GM12891 (cell line): ENCODE measurements at regions not wholly inside any gene's neighbourhood (a gene's known extent, or its start where the extent isn't known, plus 50 kb on each side); places are given as distances from the start of the nearest gene placed in this dataset.
"Not testable (repeated sequence)": the region's sequence is repeated elsewhere in the genome, so short reads cannot be mapped to it uniquely, and the experiment has no call there.

ENCODE experiments used
- DNase-seq: peaks from one replicate; pipeline ENCODE4 v3.0.0; 2011; ENCODE audit warnings: low spot score; ENCODE audit not compliant: insufficient read length
- FAIRE-seq: peaks from 2 replicates; lab custom pipeline; 2011; peaks lifted over from hg19 to GRCh38; lab: Jason Lieb, UNC
- PAX5 ChIP-seq: IDR thresholded peaks from 2 replicates; pipeline ENCODE4 v1.6.1; 2011; ENCODE audit warnings: low read length, moderate library complexity, mild to moderate bottlenecking; ENCODE audit not compliant: insufficient read depth, severe bottlenecking
- POLR2A ChIP-seq: IDR thresholded peaks from 2 replicates; pipeline ENCODE4 v1.6.1; 2011; ENCODE audit warnings: low read depth, low read length, control low read depth
- POLR2AphosphoS5 ChIP-seq: IDR thresholded peaks from 2 replicates; pipeline ENCODE4 v1.6.1; 2011; ENCODE audit warnings: low read depth, low read length, control low read depth
- POU2F2 ChIP-seq: IDR thresholded peaks from 2 replicates; pipeline ENCODE4 v1.6.1; 2011; ENCODE audit warnings: low read depth, mild to moderate bottlenecking, control low read depth, low read length, moderate library complexity
- SPI1 ChIP-seq: IDR thresholded peaks from 2 replicates; pipeline ENCODE4 v1.6.1; 2011; ENCODE audit warnings: low read depth, low read length, control low read depth
- TAF1 ChIP-seq: IDR thresholded peaks from 2 replicates; pipeline ENCODE4 v1.6.1; 2011; ENCODE audit warnings: low read depth, low read length, control low read depth

DNA sequence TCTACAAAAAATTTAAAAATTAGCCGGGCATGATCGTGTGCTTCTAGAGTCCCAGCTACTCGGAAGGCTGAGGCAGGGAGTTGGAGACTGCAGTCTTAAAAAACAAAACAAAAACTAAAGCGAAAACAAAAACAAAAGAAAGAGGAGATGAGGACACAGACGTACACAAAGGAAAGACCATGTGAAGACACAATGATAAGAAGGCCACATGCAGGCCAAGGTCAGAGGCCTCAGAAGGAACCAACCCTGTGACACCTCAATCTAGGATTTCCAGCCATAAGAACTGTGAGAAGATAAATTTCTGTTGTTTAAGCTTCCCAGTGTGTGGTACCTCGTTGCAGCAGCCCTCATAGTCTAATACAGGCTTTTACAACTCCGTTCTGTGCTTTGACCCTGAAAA, 177.0 kb upstream of the ATP6AP2 start:
- TF ChIP-seq SPI1 = no peak
- TF ChIP-seq POU2F2 = no peak
- no peak for TF ChIP-seq POLR2A
- TF ChIP-seq PAX5 = no peak
- TF ChIP-seq TAF1 = no peak
- no peak for TF ChIP-seq POLR2AphosphoS5
- FAIRE-seq = no peak
- no peak for DNase-seq

DNA sequence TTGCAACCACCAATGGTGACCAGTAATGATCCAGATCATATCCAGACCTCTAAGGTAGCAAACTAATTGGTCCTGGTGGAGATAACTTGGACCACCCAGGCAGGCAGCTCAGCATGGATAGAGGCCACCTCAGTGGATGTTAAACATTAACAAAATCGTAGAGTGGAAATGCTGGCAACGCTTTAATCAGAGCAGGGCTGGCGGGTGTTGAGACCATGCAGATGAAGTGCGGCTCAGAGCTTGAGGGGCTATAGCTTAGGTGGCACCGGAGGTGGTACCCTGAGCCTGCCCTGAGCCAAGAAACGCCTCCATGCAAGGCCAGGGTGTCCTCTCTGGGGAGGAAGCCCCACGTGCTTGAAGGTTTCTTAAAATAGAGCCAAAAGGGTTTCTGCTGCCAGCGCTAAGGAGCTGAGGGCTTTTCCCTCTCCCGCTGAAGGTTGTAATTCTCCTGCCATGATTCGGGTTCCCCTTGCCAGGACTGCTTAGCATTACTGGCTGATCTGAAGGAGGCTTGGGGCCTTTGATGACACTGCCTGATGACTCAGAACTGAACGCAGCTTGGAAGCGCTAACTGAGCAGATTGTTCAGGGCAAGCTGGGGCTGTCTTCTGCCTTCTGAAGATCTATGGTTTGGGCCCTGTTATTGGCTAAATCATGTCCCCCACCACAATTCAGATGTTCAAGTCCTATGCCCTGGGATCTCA, 177.8 kb upstream of the ATP6AP2 start:
- FAIRE-seq (no peak), DNase-seq (no peak)
- TF ChIP-seq PAX5 (no peak), TAF1 (no peak), POU2F2 (no peak), POLR2AphosphoS5 (no peak), SPI1 (no peak), POLR2A (no peak)

DNA sequence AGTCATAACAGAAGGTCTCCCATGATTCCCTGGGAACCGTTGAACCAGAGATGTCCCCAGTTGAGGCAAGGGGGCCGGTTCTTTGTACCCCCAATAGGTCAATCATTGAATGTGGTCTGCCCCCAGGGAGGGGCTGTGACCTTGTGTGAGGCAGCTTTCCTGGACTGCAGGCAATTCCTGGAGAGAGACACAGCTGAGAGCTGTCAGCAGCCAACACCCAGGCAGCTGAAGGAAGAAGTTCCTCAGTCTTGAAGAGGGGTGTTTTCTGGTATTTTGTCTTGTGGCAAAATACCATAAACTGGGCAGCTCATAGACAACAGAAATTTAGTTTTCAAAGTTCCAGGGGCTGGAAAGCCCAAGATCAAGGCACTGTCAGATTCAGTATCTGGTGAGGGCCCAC, 185.7 kb upstream of the ATP6AP2 start:
- FAIRE-seq = no peak
- DNase-seq = no peak
- TF ChIP-seq POLR2AphosphoS5 (no peak), TAF1 (no peak)

DNA sequence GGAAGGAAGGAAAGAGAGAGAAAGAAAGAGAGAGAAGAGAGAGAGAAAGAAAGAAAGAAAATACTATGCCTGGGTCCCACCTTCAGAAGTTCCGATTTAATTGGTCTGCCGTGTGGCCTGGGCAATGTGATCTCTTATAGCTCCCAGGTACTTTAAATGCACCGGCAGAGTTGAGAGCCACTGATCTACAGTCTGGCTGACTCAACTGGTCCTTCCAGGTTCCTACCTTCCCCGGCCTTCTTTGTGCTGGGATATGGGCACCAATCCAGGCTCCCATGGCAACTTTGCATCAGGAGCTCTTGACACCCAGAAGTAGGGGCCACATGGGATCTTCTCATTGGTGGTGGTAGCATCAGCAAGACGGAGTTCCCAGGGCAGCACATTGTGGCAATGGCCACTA, 186.5 kb upstream of the ATP6AP2 start:
- DNase-seq = no peak
- TF ChIP-seq POLR2A (no peak), PAX5 (no peak), POU2F2 (no peak), POLR2AphosphoS5 (no peak), TAF1 (no peak), SPI1 (no peak)

DNA sequence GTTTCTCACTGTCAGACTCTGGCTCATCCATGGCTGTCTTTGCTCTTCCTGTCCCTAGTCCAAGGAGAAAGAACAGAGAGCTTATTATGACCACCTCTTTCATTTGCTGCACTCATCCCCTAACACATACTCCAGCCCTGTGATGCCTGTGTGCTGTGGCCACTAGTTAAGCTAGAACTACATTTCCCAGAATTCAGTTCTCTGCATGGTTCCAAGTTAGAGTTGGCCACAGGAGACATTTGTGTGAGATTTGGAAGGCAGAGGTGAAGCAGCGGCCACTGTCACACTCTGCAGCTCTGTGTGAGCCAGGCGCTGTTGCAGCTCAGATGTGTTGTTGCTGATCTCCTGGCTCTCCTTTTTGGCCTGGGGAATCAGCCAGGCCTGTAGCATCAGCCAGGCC, 188.2 kb upstream of the ATP6AP2 start:
- TF ChIP-seq SPI1 (no peak), TAF1 (no peak)
- DNase-seq (no peak), FAIRE-seq (no peak)

More for the DNA sequence above, 186.5 kb upstream of the ATP6AP2 start:
- FAIRE-seq = no peak

DNA sequence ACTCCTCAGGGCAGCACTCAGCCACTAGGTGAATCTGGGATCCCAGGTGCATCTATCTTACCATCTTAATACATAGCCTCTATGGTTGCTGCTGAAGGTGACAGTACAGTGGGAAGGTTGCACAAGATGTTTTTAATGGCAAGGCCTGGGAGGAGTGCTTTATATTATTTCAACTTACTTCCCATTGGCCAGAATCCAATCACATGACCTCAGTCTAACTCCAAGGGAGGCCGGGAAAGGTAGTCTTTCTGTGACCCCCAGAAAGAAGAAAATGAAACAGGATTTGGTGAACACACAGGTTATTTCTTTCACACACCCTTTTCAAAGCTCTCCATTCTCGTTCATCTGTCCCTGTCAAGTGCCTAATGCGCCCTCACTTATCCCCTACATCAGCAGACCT, 189.1 kb upstream of the ATP6AP2 start:
- DNase-seq = no peak
- TF ChIP-seq PAX5 (no peak), TAF1 (no peak), SPI1 (no peak), POU2F2 (no peak), POLR2AphosphoS5 (no peak), POLR2A (no peak)
- FAIRE-seq = no peak

DNA sequence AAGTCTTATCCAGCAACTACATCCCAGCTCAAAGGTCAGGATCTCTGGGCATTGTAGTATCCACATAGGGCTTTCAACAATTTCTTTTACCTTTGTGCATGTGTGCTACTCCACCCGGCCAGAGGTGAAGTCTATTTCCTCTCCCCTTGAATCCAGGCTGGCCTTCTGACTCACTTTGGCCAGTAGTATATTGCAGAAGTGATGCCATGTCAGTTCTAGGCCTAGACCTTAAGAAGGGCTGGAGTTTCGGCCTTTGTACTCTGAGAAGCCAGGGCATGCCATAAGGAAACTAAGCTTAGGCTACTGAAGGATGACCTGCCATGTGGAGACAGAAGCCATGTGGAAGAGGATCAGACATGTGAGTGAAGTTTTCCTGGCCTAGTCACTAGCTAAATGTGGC, 191.2 kb upstream of the ATP6AP2 start:
- FAIRE-seq = no peak
- no peak for DNase-seq
- TF ChIP-seq POU2F2 = no peak
- no peak for TF ChIP-seq POLR2AphosphoS5
- TF ChIP-seq PAX5 = no peak
- TF ChIP-seq SPI1 = no peak
- no peak for TF ChIP-seq POLR2A
- no peak for TF ChIP-seq TAF1

DNA sequence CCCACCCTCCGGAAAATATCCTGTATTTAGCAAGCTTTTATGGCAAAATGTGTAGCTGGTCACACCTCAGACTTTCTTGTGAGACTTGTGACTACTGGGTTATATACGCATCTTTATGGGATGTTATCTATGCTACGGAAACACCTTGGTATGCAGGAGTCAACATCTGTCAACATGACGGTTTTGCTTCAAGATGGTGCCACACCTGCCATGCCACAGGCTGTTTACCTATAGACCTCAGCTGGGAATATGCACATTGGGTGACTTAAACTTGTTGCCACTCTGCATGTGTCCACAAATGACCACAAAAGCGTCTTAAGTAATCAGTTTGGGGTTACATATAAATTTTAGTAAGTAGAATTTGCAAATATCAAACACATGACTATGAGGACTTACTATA, 192.3 kb upstream of the ATP6AP2 start:
- no peak for TF ChIP-seq TAF1
- TF ChIP-seq POU2F2 = no peak
- TF ChIP-seq PAX5 = no peak
- TF ChIP-seq POLR2A = no peak
- no peak for TF ChIP-seq SPI1
- DNase-seq (no peak), FAIRE-seq (no peak)

DNA sequence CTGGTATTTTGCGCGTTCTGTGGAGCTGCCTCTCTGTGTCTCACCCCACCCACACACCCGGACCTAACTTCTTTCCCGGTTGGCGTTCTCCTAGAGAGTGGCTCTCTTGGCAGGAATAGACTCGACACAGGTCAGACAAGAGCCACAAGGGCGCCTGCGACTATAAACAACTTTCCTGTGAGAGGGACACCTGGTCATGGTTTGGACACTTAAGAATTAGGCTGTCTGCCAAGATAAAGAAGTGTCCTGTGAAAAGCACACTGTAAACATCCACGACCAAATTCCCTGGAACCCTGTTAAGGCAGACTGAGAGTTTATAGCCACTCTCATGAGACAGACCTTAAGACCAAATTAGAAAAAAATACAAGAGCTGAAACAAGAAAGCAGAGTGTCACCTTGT, 192.9 kb upstream of the ATP6AP2 start:
- DNase-seq, FAIRE-seq: not testable (repeated sequence)

DNA sequence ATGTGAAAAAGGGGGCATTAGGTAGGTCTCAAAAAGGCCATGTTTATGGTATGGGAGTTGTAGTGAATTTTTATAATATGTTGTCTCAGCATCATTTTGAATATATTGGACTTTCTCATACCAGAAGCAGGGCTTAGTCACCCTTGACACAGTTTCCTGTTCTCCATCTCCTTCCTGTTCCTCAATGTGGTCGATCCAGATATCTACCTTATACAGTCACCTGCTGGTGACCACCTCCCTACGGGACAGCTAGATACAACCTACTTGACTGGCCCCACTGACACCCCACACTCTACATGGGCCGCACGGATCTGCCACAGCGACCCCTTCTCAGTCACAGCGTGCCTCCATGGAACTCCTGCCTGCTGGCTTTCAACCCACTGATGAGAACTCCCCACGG, 193.5 kb upstream of the ATP6AP2 start:
- DNase-seq = not testable (repeated sequence)

DNA sequence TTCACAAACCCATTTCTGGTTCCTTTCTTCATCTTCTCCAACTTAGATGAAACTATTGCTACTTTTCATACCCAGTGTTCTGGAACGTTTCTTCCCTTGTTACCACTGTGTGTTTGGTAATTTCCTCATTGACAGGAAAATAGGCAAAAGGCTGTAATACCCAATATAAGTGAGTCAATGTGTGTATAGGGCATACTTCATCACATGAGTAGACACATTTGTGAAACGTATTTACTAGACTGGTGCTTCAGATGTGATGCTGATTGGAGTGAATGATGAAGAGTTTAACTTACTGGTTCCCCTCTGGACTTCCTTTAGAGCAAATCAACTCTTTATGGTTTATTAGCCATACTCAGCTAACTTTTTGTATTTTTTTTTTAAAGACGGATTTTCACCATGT, 195.1 kb upstream of the ATP6AP2 start:
- FAIRE-seq (no peak), DNase-seq (no peak)
- TF ChIP-seq PAX5 (no peak), SPI1 (no peak), POLR2A (no peak), POU2F2 (no peak), TAF1 (no peak), POLR2AphosphoS5 (no peak)

More for the DNA sequence above, 193.5 kb upstream of the ATP6AP2 start:
- not testable (repeated sequence) for FAIRE-seq

DNA sequence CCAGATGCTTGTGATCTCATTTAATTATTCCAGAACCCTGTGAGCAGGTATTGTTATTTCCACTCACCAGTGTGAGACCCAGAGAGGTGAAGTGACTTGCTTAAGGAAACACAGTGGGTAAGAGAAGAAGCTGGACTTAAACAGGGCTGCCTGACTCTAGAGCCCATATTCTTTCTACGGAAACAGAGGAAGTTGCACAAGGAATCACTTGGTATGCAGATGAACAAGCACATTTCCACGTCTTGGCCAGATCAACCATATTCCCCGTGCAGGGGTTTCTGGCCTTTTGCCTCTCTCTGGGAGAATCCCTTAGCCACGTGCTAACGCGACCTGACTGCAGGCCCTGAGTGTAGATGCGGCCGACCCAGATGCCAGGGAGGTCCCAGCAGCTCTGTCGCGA, 195.5 kb upstream of the ATP6AP2 start:
- DNase-seq (no peak), FAIRE-seq (no peak)
- TF ChIP-seq POU2F2 = no peak
- TF ChIP-seq PAX5 = no peak
